Ecto neural progenitor cell (in vitro differentiated cells): ENCODE measurements at regions not wholly inside any gene's neighbourhood (a gene's known extent, or its start where the extent isn't known, plus 50 kb on each side); places are given as distances from the start of the nearest gene placed in this dataset.
"Not testable (repeated sequence)": the region's sequence is repeated elsewhere in the genome, so short reads cannot be mapped to it uniquely, and the experiment has no call there.

ENCODE experiments used
- DNase-seq: peaks from one replicate; pipeline ENCODE4 v3.0.0-alpha.2; 2018; ENCODE audit warnings: low spot score

GRCh38 chr1:94362466-94363058 lies 55.6 kb upstream of the ABCD3 start:
- DNase-seq = no peak

- DNase-seq = no peak
These were observed 59.3 kb upstream of the ABCD3 start for GRCh38 chr1:94358630-94359599.

- DNase-seq = no peak
These were observed 60.5 kb upstream of the ABCD3 start for GRCh38 chr1:94357661-94358060.

- DNase-seq = no peak
These were observed 62.7 kb upstream of the ABCD3 start for GRCh38 chr1:94355485-94355980.

- no peak for DNase-seq
These were observed 66.7 kb upstream of the ABCD3 start for GRCh38 chr1:94351481-94351880.

- no peak for DNase-seq
These were observed 67.8 kb upstream of the ABCD3 start for GRCh38 chr1:94350350-94350924.

GRCh38 chr1:94349853-94350252 lies 68.3 kb upstream of the ABCD3 start:
- no peak for DNase-seq

- DNase-seq = not testable (repeated sequence)
These were observed 69.8 kb upstream of the ABCD3 start for GRCh38 chr1:94348386-94348785.

- DNase-seq = no peak
These were observed 73.0 kb upstream of the ABCD3 start for GRCh38 chr1:94345148-94345721.

GRCh38 chr1:94342416-94342815 lies 75.8 kb upstream of the ABCD3 start:
- DNase-seq = no peak

- DNase-seq = no peak
These were observed 78.8 kb upstream of the ABCD3 start for GRCh38 chr1:94339206-94339927.

- DNase-seq = no peak
These were observed 81.2 kb upstream of the ABCD3 start for GRCh38 chr1:94336991-94337390.

- DNase-seq = peak; percentile 56
These were observed 82.2 kb upstream of the ABCD3 start for GRCh38 chr1:94335950-94336349.

- no peak for DNase-seq
These were observed 82.7 kb upstream of the ABCD3 start for GRCh38 chr1:94335447-94335846.

GRCh38 chr1:94334764-94335163 lies 83.4 kb upstream of the ABCD3 start:
- DNase-seq = no peak

GRCh38 chr1:94332952-94333351 lies 85.2 kb upstream of the ABCD3 start:
- DNase-seq = no peak

- DNase-seq = no peak
These were observed 85.7 kb upstream of the ABCD3 start for GRCh38 chr1:94332516-94332915.

- DNase-seq = no peak
These were observed 88.2 kb upstream of the ABCD3 start for GRCh38 chr1:94329986-94330385.

GRCh38 chr1:94329276-94329675 lies 88.9 kb upstream of the ABCD3 start:
- DNase-seq = no peak

- peak; percentile 60 for DNase-seq
These were observed 89.8 kb upstream of the ARHGAP29 start for GRCh38 chr1:94327001-94327690.

GRCh38 chr1:94326329-94326728 lies 88.9 kb upstream of the ARHGAP29 start:
- no peak for DNase-seq
